Calu3 (cell line): ENCODE measurements at regions not wholly inside any gene's neighbourhood (a gene's known extent, or its start where the extent isn't known, plus 50 kb on each side); places are given as distances from the start of the nearest gene placed in this dataset.

ENCODE experiments used
- BruUV-seq: library from RNA; stranded (reverse); fragments of 400-500 nt; replicated peaks from 2 replicates; lab custom pipeline; 2021; lab: Mats Ljungman, UMichigan
- CTCF ChIA-PET: fragments of 300-600 bp; sonication (Branson Sonifier 250); formaldehyde crosslinking; loops from one replicate; lab custom pipeline; 2022; ENCODE audit warnings: antibody characterized with exemption; lab: Charles Lee
- DNase-seq: peaks from one replicate; pipeline ENCODE4 v3.0.0; 2022
- H3K27ac Mint-ChIP-seq: one replicate; pipeline ENCODE4 v1.8.0; 2022; ENCODE audit warnings: mixed read lengths; ENCODE audit not compliant: unreplicated experiment
- H3K27me3 Mint-ChIP-seq: one replicate; pipeline ENCODE4 v1.8.0; 2022; ENCODE audit warnings: mixed read lengths; ENCODE audit not compliant: unreplicated experiment
- H3K36me3 Mint-ChIP-seq: one replicate; pipeline ENCODE4 v1.8.0; 2022; ENCODE audit warnings: mild to moderate bottlenecking, moderate library complexity, mixed read lengths; ENCODE audit not compliant: insufficient read depth, unreplicated experiment
- H3K4me1 Mint-ChIP-seq: one replicate; pipeline ENCODE4 v1.8.0; 2022; ENCODE audit warnings: mild to moderate bottlenecking, low read depth, mixed read lengths; ENCODE audit not compliant: unreplicated experiment
- H3K4me3 Mint-ChIP-seq: one replicate; pipeline ENCODE4 v1.8.0; 2022; ENCODE audit warnings: mild to moderate bottlenecking, low read depth, moderate library complexity, mixed read lengths; ENCODE audit not compliant: unreplicated experiment
- H3K9me3 Mint-ChIP-seq: one replicate; pipeline ENCODE4 v1.8.0; 2022; ENCODE audit warnings: low read depth, mixed read lengths; ENCODE audit not compliant: unreplicated experiment
- intact Hi-C: fragments of 100-400 bp; cut with micrococcal nuclease; formaldehyde crosslinking; loops from one replicate; pipeline ENCODE4 v1.10.0; 2022; ENCODE audit not compliant: unreplicated experiment
- TF ChIP-seq, protein P1 (sequence below): fragments of 200-600 bp; IDR thresholded peaks from one replicate; pipeline ENCODE4 v1.8.0; 2022; ENCODE audit warnings: antibody characterized with exemption; ENCODE audit not compliant: unreplicated experiment

DNA sequence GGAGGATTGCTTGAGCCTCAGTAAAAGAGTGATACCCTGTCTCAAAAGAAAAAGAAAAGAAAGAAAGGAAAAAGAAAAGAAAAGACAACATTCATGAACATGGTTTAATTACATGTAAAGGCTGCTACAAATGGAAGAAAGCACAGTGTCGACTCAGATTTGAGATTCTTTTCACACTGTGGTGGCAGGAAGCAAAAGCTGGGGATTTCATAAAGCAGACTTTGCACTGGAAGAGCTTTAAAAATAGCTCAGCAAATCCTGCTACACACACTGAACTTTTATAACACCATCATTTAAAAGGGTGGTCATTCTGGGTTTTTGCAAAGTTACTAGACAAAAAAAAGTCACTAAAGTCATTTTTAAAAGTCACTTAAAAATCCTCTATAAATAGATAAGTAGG, 140.8 kb downstream of the CEMIP2 start:
- no TSS peak for BruUV-seq
- peaks cover 2% of the 10 kb centered on the region for H3K9me3 Mint-ChIP-seq
- no peaks in the 10 kb centered on the region for H3K4me1 Mint-ChIP-seq
- TF ChIP-seq, protein P1, sequence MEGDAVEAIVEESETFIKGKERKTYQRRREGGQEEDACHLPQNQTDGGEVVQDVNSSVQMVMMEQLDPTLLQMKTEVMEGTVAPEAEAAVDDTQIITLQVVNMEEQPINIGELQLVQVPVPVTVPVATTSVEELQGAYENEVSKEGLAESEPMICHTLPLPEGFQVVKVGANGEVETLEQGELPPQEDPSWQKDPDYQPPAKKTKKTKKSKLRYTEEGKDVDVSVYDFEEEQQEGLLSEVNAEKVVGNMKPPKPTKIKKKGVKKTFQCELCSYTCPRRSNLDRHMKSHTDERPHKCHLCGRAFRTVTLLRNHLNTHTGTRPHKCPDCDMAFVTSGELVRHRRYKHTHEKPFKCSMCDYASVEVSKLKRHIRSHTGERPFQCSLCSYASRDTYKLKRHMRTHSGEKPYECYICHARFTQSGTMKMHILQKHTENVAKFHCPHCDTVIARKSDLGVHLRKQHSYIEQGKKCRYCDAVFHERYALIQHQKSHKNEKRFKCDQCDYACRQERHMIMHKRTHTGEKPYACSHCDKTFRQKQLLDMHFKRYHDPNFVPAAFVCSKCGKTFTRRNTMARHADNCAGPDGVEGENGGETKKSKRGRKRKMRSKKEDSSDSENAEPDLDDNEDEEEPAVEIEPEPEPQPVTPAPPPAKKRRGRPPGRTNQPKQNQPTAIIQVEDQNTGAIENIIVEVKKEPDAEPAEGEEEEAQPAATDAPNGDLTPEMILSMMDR = no peak
- H3K36me3 Mint-ChIP-seq = no peaks in the 10 kb centered on the region
- no peak overlapping the region for H3K4me3 Mint-ChIP-seq
- DNase-seq = no peak
- no peaks in the 10 kb centered on the region for H3K27me3 Mint-ChIP-seq
- CTCF ChIA-PET = interaction anchor here (0.9 kb wide), 1 partner anchor 141 kb away, joined by 3 read pairs; no protein-coding TSS in a partner anchor
- intact Hi-C loops = no loop called here
- no peak overlapping the region for H3K27ac Mint-ChIP-seq

DNA sequence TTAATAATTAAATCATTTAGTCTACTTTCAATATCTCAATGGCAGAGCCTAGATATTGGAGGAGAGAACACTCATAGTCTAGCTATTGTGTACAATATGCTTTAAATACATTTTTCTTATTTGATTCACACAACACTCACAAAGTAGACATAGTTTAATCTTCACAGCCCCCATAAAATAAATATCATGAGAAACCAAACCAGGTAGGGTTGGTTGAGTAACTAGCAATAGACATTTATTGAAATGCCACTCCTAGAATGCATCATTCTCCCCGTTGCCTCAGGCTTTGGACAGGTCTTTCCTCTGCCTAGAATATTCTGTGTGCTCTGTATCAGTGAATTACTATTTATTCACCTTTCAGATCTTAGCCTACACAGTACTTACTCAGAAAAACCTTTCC, 141.9 kb downstream of the CEMIP2 start:
- intact Hi-C loops = no loop called here
- no peak for DNase-seq
- no peak overlapping the region for H3K4me3 Mint-ChIP-seq
- no peak overlapping the region for H3K27ac Mint-ChIP-seq
- no peaks in the 10 kb centered on the region for H3K4me1 Mint-ChIP-seq
- TF ChIP-seq, protein P1 = no peak
- CTCF ChIA-PET = no interaction called here
- no peaks in the 10 kb centered on the region for H3K9me3 Mint-ChIP-seq
- no peaks in the 10 kb centered on the region for H3K36me3 Mint-ChIP-seq
- H3K27me3 Mint-ChIP-seq = no peaks in the 10 kb centered on the region
- no TSS peak for BruUV-seq

DNA sequence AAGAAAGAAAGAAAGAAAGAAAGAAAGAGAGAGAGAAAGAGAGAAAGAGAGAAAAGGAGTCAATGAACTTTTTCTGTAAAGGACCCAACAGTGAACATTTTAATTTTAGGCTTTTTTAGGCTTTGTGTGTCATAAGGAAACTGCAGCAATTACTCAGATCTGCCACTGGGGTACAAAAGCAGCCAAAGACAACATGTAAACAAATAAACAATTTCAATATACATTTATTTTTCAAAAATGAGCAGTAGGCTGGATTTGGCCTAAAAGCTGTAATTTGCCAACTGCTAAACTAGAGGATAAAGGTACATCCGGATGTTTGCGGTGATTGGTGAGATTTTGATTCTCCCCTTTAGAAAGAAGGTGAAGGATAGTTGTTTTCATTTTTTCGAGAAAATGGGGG, 143.6 kb downstream of the CEMIP2 start:
- CTCF ChIA-PET = no interaction called here
- Mint-ChIP-seq H3K9me3 (no peaks in the 10 kb centered on the region), H3K4me1 (no peaks in the 10 kb centered on the region), H3K4me3 (no peak overlapping the region), H3K36me3 (no peaks in the 10 kb centered on the region), H3K27ac (no peak overlapping the region), H3K27me3 (no peaks in the 10 kb centered on the region)
- DNase-seq = no peak
- TF ChIP-seq, protein P1 = no peak
- intact Hi-C loops = no loop called here
- BruUV-seq = no TSS peak

DNA sequence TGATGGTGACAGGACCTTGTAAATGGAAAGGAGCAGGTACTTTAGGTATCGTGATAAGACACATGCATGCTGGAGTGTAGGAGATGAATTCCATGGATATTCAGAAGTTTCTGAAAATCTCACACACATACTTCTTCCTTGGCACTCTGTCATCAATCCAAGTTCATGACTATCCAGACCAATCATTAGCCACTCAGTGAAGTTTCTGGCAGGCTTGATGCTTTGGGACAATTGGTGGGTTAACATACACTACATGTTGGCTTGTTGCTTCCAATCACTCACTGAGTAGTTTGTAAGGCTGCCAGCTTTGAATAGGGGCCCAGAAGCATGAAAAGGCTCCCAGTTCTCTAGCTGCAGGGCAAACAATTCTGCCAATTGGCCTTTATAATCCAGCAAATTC, 147.6 kb downstream of the CEMIP2 start:
- Mint-ChIP-seq H3K36me3 (no peaks in the 10 kb centered on the region), H3K27ac (no peak overlapping the region), H3K4me1 (no peaks in the 10 kb centered on the region), H3K27me3 (no peaks in the 10 kb centered on the region), H3K9me3 (no peaks in the 10 kb centered on the region), H3K4me3 (no peak overlapping the region)
- no peak for DNase-seq
- BruUV-seq = no TSS peak
- CTCF ChIA-PET = no interaction called here
- TF ChIP-seq, protein P1 = no peak
- intact Hi-C loops = no loop called here
